LNCAP (cell line): ENCODE measurements at regions not wholly inside any gene's neighbourhood (a gene's known extent, or its start where the extent isn't known, plus 50 kb on each side); places are given as distances from the start of the nearest gene placed in this dataset.

ENCODE experiments used
- CTCF ChIP-seq: fragments of 450-650 bp; IDR thresholded peaks from 2 replicates; pipeline ENCODE4 v1.5.1; 2017; ENCODE audit warnings: mild to moderate bottlenecking

- TF ChIP-seq CTCF = no peak
Measured at GRCh38 chr21:16750926-16751325, 761.9 kb upstream of the CXADR start.

GRCh38 chr21:16751695-16752474 is 761.0 kb upstream of the CXADR start:
- no peak for TF ChIP-seq CTCF

GRCh38 chr21:16752475-16752857 is 760.4 kb upstream of the CXADR start:
- TF ChIP-seq CTCF = no peak

GRCh38 chr21:16755061-16755460 is 757.8 kb upstream of the CXADR start:
- no peak for TF ChIP-seq CTCF

- no peak for TF ChIP-seq CTCF
Measured at GRCh38 chr21:16767201-16767600, 745.6 kb upstream of the CXADR start.

GRCh38 chr21:16768096-16768495 is 744.7 kb upstream of the CXADR start:
- no peak for TF ChIP-seq CTCF

GRCh38 chr21:16770266-16770665 is 742.6 kb upstream of the CXADR start:
- no peak for TF ChIP-seq CTCF

- TF ChIP-seq CTCF = no peak
Measured at GRCh38 chr21:16773206-16773605, 739.6 kb upstream of the CXADR start.
